Esophagus squamous epithelium (tissue), 4 donors: ENCODE measurements at regions not wholly inside any gene's neighbourhood (a gene's known extent, or its start where the extent isn't known, plus 50 kb on each side); places are given as distances from the start of the nearest gene placed in this dataset.

Experiments
- POLR2A ChIP-seq, 4 donors: fragments of 450-650 bp; IDR thresholded peaks; one replicate each; pipeline ENCODE4 v1.6.1; 2017; ENCODE audit warnings: antibody characterized with exemption in 4 of 4, mild to moderate bottlenecking in 4 of 4, moderate library complexity in 3 of 4
- TF ChIP-seq, protein P1 (sequence below), 6 experiments: fragments of 450-650 bp in 4 of 6; fragments of 200-600 bp in 2 of 6; sonication (generic) in 2 of 6; IDR thresholded peaks; one replicate each; pipeline ENCODE4 v1.5.1; 2016 to 2019; ENCODE audit warnings: antibody characterized with exemption in 6 of 6, mild to moderate bottlenecking in 4 of 6, moderate library complexity in 4 of 6

DNA sequence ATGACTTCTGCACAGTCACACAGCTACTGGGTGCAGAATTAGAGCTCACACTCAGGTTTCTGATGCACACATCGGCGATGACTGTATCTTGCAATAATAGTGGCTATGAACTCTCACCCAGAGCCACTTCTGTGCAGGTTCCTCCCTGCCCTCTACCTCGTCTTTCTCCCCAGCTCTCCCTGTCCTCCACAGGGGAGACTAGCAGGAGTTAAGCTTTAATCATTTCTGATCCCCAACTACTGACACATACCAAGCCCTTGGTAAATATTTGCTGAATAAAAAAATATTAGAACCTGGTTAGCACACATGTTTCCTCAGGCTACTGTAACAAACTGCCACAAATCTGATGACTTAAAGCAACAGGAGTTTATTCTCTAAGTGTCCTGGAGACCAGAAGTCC is 222.7 kb upstream of the FOXA2 start:
- TF ChIP-seq, protein P1, sequence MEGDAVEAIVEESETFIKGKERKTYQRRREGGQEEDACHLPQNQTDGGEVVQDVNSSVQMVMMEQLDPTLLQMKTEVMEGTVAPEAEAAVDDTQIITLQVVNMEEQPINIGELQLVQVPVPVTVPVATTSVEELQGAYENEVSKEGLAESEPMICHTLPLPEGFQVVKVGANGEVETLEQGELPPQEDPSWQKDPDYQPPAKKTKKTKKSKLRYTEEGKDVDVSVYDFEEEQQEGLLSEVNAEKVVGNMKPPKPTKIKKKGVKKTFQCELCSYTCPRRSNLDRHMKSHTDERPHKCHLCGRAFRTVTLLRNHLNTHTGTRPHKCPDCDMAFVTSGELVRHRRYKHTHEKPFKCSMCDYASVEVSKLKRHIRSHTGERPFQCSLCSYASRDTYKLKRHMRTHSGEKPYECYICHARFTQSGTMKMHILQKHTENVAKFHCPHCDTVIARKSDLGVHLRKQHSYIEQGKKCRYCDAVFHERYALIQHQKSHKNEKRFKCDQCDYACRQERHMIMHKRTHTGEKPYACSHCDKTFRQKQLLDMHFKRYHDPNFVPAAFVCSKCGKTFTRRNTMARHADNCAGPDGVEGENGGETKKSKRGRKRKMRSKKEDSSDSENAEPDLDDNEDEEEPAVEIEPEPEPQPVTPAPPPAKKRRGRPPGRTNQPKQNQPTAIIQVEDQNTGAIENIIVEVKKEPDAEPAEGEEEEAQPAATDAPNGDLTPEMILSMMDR (IDR thresholded peaks at IDR 0.05) = no peak
- no peak for TF ChIP-seq POLR2A (IDR thresholded peaks at IDR 0.05)
